ENCODE measurements at regions not wholly inside any gene's neighbourhood (a gene's known extent, or its start where the extent isn't known, plus 50 kb on each side); places are given as distances from the start of the nearest gene placed in this dataset.

DNA sequence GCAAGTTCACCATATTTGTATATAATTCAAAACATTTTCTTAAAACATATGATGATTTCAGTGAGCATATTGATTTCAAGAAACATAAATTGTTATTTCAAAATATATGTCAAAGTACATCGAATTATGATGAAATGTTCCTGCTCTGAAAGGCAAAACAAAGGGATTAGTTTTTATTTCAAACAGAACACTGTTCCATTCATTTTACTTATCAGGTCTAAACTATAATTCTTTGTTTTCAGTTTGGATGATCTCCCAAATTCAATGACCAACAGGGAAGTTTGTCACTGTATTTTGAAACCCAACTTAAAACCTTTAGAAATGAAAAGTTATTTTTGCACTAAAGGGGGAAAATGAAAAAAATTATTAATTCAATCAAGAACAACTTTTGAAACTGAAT, 610.2 kb downstream of the SLITRK1 start:
- TF ChIP-seq, protein P1, sequence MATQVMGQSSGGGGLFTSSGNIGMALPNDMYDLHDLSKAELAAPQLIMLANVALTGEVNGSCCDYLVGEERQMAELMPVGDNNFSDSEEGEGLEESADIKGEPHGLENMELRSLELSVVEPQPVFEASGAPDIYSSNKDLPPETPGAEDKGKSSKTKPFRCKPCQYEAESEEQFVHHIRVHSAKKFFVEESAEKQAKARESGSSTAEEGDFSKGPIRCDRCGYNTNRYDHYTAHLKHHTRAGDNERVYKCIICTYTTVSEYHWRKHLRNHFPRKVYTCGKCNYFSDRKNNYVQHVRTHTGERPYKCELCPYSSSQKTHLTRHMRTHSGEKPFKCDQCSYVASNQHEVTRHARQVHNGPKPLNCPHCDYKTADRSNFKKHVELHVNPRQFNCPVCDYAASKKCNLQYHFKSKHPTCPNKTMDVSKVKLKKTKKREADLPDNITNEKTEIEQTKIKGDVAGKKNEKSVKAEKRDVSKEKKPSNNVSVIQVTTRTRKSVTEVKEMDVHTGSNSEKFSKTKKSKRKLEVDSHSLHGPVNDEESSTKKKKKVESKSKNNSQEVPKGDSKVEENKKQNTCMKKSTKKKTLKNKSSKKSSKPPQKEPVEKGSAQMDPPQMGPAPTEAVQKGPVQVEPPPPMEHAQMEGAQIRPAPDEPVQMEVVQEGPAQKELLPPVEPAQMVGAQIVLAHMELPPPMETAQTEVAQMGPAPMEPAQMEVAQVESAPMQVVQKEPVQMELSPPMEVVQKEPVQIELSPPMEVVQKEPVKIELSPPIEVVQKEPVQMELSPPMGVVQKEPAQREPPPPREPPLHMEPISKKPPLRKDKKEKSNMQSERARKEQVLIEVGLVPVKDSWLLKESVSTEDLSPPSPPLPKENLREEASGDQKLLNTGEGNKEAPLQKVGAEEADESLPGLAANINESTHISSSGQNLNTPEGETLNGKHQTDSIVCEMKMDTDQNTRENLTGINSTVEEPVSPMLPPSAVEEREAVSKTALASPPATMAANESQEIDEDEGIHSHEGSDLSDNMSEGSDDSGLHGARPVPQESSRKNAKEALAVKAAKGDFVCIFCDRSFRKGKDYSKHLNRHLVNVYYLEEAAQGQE (IDR thresholded peaks at IDR 0.05; ENCODE audit: low read depth, low read length) = no peak
- TF ChIP-seq BRCA1 (IDR thresholded peaks at IDR 0.05; ENCODE audit: low read depth, low read length) = no peak

Measured in GM12878 (cell line).